K562 (cell line): ENCODE measurements at regions not wholly inside any gene's neighbourhood (a gene's known extent, or its start where the extent isn't known, plus 50 kb on each side); places are given as distances from the start of the nearest gene placed in this dataset.

Experiments
- ATAC-seq: fragments of 200-7000 bp; cut with Tn5 transposase; 3 replicates; pipeline ENCODE4 v1.9.1; 2020; ENCODE audit warnings: moderate library complexity
- BruUV-seq: library from RNA; stranded (reverse); fragments of 400-500 nt; replicated peaks from 2 replicates; lab custom pipeline; 2021; lab: Mats Ljungman, UMichigan
- CTCF ChIA-PET: fragments of 300-600 bp; formaldehyde crosslinking; extraction: SDS; loops from one replicate; lab custom pipeline; 2021; ENCODE audit warnings: low intra/inter-chr PET ratio; lab: Yijun Ruan, JAX
- POLR2A ChIA-PET: fragments of 300-600, 350-650 bp; sonication (Branson Sonifier 250); formaldehyde crosslinking; extraction: SDS; loops from one replicate; lab custom pipeline; 2021; ENCODE audit warnings: antibody characterized with exemption, inconsistent platforms; lab: Yijun Ruan, JAX
- DNase-seq, 4 experiments: peaks; one replicate each; pipeline versions ENCODE4 v3.0.0 to v3.0.0-alpha.2; 2011 to 2018; ENCODE audit warnings: low spot score in 3 of 4, mixed read lengths in 3 of 4; ENCODE audit errors: extremely low read depth in 1 of 4
- FAIRE-seq: peaks from 2 replicates; lab custom pipeline; 2011; peaks lifted over from hg19 to GRCh38; lab: Jason Lieb, UNC
- H2AFZ ChIP-seq: 2 replicates; pipeline ENCODE4 v1.6.0; 2011; ENCODE audit warnings: low read depth, low read length, control low read depth, inconsistent platforms
- H3K27ac ChIP-seq: fragments of 200-600 bp; 3 replicates; pipeline ENCODE4 v1.8.0; 2011; ENCODE audit warnings: low read depth, mild to moderate bottlenecking, control low read depth, inconsistent platforms, low read length, moderate library complexity, mixed read lengths; ENCODE audit errors: extremely low read depth
- H3K27me3 ChIP-seq, 2 experiments: fragments of 300-600 bp in 1 of 2; 2 replicates in 1 of 2; 3 replicates in 1 of 2; pipeline versions ENCODE4 v1.6.0 to v1.8.0; 2011; ENCODE audit warnings: inconsistent platforms in 2 of 2, low read length in 2 of 2, mild to moderate bottlenecking in 1 of 2, mixed read lengths in 1 of 2, moderate library complexity in 1 of 2; ENCODE audit not compliant: control insufficient read depth in 2 of 2, insufficient read depth in 2 of 2
- H3K36me3 ChIP-seq: fragments of 300-600 bp; 3 replicates; pipeline ENCODE4 v1.8.0; 2011; ENCODE audit warnings: mild to moderate bottlenecking, low read length, inconsistent platforms; ENCODE audit not compliant: control insufficient read depth, insufficient read depth
- H3K4me1 ChIP-seq, 2 experiments: fragments of 200-600 bp in 1 of 2; replicated peaks in 1 of 2; 2 replicates in 1 of 2; 3 replicates in 1 of 2; pipeline versions ENCODE4 v1.5.1 to v1.8.0; 2011; ENCODE audit warnings: inconsistent platforms in 2 of 2, low read length in 2 of 2, mild to moderate bottlenecking in 1 of 2, mixed read lengths in 1 of 2, moderate library complexity in 1 of 2; ENCODE audit not compliant: control insufficient read depth in 2 of 2, insufficient read depth in 2 of 2
- H3K4me2 ChIP-seq: 2 replicates; pipeline ENCODE4 v1.6.1; 2011; ENCODE audit warnings: low read length, control low read depth, inconsistent platforms, mixed read lengths; ENCODE audit not compliant: insufficient read depth
- H3K4me3 ChIP-seq: fragments of 200-600 bp; sonication (generic), shearing (Covaris generic); 2 replicates; pipeline ENCODE4 v1.5.1; 2016; ENCODE audit warnings: control low read depth, inconsistent platforms
- H3K79me2 ChIP-seq: fragments of 200-600 bp; 3 replicates; pipeline ENCODE4 v1.8.0; 2011; ENCODE audit warnings: low read length, inconsistent platforms; ENCODE audit not compliant: control insufficient read depth, insufficient read depth
- H3K9ac ChIP-seq, 2 experiments: 2 replicates each; pipeline versions ENCODE4 v1.6.0 to v1.6.1; 2011; ENCODE audit warnings: low read depth in 2 of 2, low read length in 2 of 2, control low read depth in 1 of 2, inconsistent platforms in 1 of 2, mild to moderate bottlenecking in 1 of 2, mixed read lengths in 1 of 2; ENCODE audit not compliant: insufficient read depth in 1 of 2
- H3K9me1 ChIP-seq: one replicate; pipeline ENCODE4 v1.6.0; 2011; ENCODE audit warnings: inconsistent platforms, mild to moderate bottlenecking, low read length, moderate library complexity; ENCODE audit not compliant: control insufficient read depth, insufficient read depth
- H3K9me3 ChIP-seq: replicated peaks from 2 replicates; pipeline ENCODE4 v1.5.1; 2011; ENCODE audit warnings: low read depth, low read length, inconsistent platforms; ENCODE audit not compliant: control insufficient read depth, insufficient read depth
- H4K20me1 ChIP-seq: replicated peaks from 2 replicates; pipeline ENCODE4 v1.6.1; 2011; ENCODE audit warnings: low read length, inconsistent platforms, mixed read lengths; ENCODE audit not compliant: control insufficient read depth, insufficient read depth
- CREB1 ChIP-seq, 2 experiments: sonication (generic) in 1 of 2; formaldehyde crosslinking in 1 of 2; IDR thresholded peaks; 2 replicates each; pipeline versions ENCODE4 v1.6.1 to v1.8.0; 2012 to 2022; ENCODE audit warnings: inconsistent platforms in 1 of 2, mild to moderate bottlenecking in 1 of 2, missing genetic modification reagents in 1 of 2, moderate library complexity in 1 of 2
- MYNN ChIP-seq, 2 experiments: sonication (generic); formaldehyde crosslinking in 1 of 2; IDR thresholded peaks; 2 replicates each; pipeline versions ENCODE4 v1.5.0 to v1.6.1; 2016 to 2020; ENCODE audit warnings: antibody characterized with exemption in 1 of 2, missing genetic modification reagents in 1 of 2
- POLR2G ChIP-seq: fragments of 200-400 bp; formaldehyde crosslinking; IDR thresholded peaks from 2 replicates; pipeline ENCODE4 v1.6.1; 2017; ENCODE audit warnings: low read depth, mild to moderate bottlenecking, antibody characterized with exemption, low read length, moderate library complexity
- SAP30 ChIP-seq: fragments of 200-600 bp; sonication (generic); IDR thresholded peaks from 2 replicates; pipeline ENCODE4 v1.6.1; 2012; ENCODE audit warnings: borderline replicate concordance, low read depth, mild to moderate bottlenecking, moderate library complexity, low read length, control low read depth, inconsistent platforms; ENCODE audit not compliant: insufficient read depth, poor library complexity, severe bottlenecking
- ZNF263 ChIP-seq: sonication (generic); formaldehyde crosslinking; IDR thresholded peaks from 2 replicates; pipeline ENCODE4 v1.8.0; 2022; ENCODE audit warnings: mild to moderate bottlenecking, missing genetic modification reagents, borderline replicate concordance
- WGBS: fragments of 100-300 bp; shearing (Covaris generic); methylation state at CpG from one replicate; pipeline ENCODE4 v1.1.6; 2016; ENCODE audit warnings: low coverage, mixed read lengths; ENCODE audit not compliant: insufficient coverage; ENCODE audit errors: missing lambda C conversion rate; 5-methylcytosine and 5-hydroxymethylcytosine counted together
- in situ Hi-C: fragments of 300-500 bp; cut with MboI; formaldehyde crosslinking; loops from 4 replicates; pipeline ENCODE4 v1.15.0; 2018; ENCODE audit warnings: inconsistent platforms, mixed read lengths
- intact Hi-C: fragments of 100-400 bp; cut with micrococcal nuclease; formaldehyde crosslinking; loops from 2 replicates; pipeline ENCODE4 v1.14.2; 2022

DNA sequence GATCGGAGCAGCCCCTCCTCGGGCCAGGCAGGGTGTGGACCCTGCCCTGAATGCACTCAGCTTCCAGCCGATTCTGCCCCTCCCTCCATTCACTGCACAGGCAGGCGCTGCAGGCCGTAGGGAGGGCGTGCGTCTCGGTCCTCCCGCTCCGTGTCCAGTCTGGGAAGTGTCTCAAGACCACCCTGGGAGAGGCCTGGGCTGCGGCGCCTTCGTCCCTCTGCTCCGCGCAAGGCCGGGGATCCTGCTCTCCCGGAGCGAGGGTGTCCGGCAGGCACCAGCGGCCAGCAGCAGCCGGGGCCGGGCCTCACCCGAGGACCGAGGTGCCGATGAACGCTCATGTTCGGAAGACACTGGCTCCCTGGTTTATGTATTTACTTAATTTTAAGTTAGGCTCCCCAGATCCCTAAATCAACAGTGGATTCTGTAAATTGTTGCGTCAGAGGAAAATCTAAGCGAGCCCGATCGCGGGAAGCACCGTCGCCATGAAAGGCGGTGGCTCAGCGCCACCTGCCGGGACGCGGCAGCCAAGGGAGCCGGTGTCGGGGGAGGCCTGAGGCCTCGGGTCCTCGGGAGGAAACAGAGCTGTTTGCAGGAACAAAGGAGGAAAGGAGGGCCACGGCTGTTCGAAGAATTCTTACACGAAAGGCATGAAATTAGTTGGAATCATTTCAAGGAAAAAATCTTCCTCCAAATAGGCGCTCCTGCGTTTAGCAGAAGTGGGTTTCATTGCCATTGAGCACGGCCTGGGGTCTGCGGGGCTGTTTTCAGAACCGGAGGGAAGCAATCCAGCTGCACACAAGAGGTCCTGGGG lies 195.3 kb downstream of the BRD1 start:
- no TSS peak for BruUV-seq
- H3K4me3 ChIP-seq = no peak overlapping the region
- intact Hi-C loops = no loop called here
- 90% methylated on average over 22 of the region's 51 CpGs for WGBS
- no peak for DNase-seq
- TF ChIP-seq MYNN (IDR thresholded peaks at IDR 0.05) (no peak), MYNN (CRISPR knock-in tag; IDR thresholded peaks at IDR 0.05) (no peak), CREB1 (IDR thresholded peaks at IDR 0.05) (no peak), CREB1 (CRISPR knock-in tag; IDR thresholded peaks at IDR 0.05) (no peak), ZNF263 (CRISPR knock-in tag) (no peak)
- TF ChIP-seq, all 486 proteins: peak for 0
- H3K27me3 ChIP-seq = no peaks in the 10 kb centered on the region
- peaks cover 61% of the 10 kb centered on the region for H3K79me2 ChIP-seq
- H3K9me3 ChIP-seq = no peaks in the 10 kb centered on the region
- ChIA-PET CTCF (no interaction called here), POLR2A (no interaction called here)
- in situ Hi-C loops = no loop called here
- H3K27ac ChIP-seq = no peak overlapping the region
- peaks cover 25% of the 10 kb centered on the region for H4K20me1 ChIP-seq
- no peak overlapping the region for H2AFZ ChIP-seq
- FAIRE-seq = no peak
- 0 out of 3 replicates have a peak, but pooled peaks cover 6% of the 10 kb centered on the region for H3K36me3 ChIP-seq
- H3K4me2 ChIP-seq = no peak overlapping the region
- H3K4me1 ChIP-seq = peaks cover 0 to 54% of the 10 kb centered on the region in 2 experiments; a peak in 2 of 5 replicates
- ATAC-seq = no peak
- H3K9ac ChIP-seq = no peak overlapping the region; a peak in 1 of 4 replicates
- H3K9me1 ChIP-seq = no peaks in the 10 kb centered on the region

DNA sequence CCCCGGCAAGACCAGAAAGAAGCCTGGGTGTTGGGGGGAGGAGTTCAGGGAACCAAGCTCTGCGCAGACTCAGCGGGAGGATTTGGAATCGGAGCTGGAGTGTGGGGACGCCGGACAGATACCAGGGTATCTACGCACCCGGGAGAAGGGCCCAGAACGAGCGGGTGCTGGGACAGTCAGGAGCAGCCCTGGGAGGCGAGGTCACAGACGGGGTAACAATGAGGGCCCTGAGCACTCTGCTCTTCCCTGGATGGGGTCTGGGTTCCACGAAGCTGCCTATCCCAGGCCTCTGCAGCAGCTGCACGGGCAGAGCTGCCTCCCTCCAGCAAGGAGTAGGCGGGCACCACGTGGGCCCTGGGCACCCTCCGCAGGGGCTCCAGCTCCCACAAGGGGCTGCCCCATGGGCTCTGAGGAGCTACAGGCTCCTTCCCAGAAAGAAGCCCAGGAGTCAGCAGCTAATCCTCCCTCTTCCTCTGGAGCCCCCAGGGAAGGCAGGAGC lies 197.2 kb downstream of the BRD1 start:
- in situ Hi-C loops (no loop called here), intact Hi-C loops (no loop called here)

More for the DNA sequence above, 197.2 kb downstream of the BRD1 start:
- H3K9me1 ChIP-seq = no peaks in the 10 kb centered on the region
- 80% methylated on average over 2 of the region's 17 CpGs for WGBS
- H2AFZ ChIP-seq = no peak overlapping the region
- no peak overlapping the region for H3K9ac ChIP-seq
- H3K4me2 ChIP-seq = no peak overlapping the region
- FAIRE-seq = no peak
- peaks cover 25% of the 10 kb centered on the region for H4K20me1 ChIP-seq
- no peak for ATAC-seq
- no TSS peak for BruUV-seq
- H3K4me3 ChIP-seq = no peak overlapping the region
- H3K79me2 ChIP-seq = peaks cover 56% of the 10 kb centered on the region
- no peak overlapping the region for H3K27ac ChIP-seq
- H3K27me3 ChIP-seq = no peaks in the 10 kb centered on the region
- DNase-seq = no peak
- no peak for TF ChIP-seq SAP30
- TF ChIP-seq POLR2G = peak; percentile 17; the same call in 1 of the 2 replicates
- H3K4me1 ChIP-seq = peaks cover 0 to 45% of the 10 kb centered on the region in 2 experiments; a peak in 2 of 5 replicates
- H3K36me3 ChIP-seq = peaks cover 11% of the 10 kb centered on the region; the same call in 1 of the 3 replicates
- H3K9me3 ChIP-seq = no peaks in the 10 kb centered on the region
- POLR2A ChIA-PET = interaction anchor here (0.6 to 0.8 kb wide), 2 partner anchors 8 to 19 kb away, joined by 3 to 4 read pairs; no protein-coding TSS in a partner anchor
- CTCF ChIA-PET = no interaction called here
